ENCODE measurements at regions not wholly inside any gene's neighbourhood (a gene's known extent, or its start where the extent isn't known, plus 50 kb on each side); places are given as distances from the start of the nearest gene placed in this dataset.

GRCh38 chr1:99546432-99547416, 99.2 kb upstream of the PALMD start (continued):
- no peak for TF ChIP-seq CTCF (IDR thresholded peaks at IDR 0.05; ENCODE audit: control extremely low read depth in 1 of 3, insufficient read depth in 1 of 3, low read depth in 1 of 3, low read length in 3 of 3)
- TF ChIP-seq CHD7 (IDR thresholded peaks at IDR 0.05; ENCODE audit: insufficient replicate concordance, low read length) = no peak
